ENCODE measurements at regions not wholly inside any gene's neighbourhood (a gene's known extent, or its start where the extent isn't known, plus 50 kb on each side); places are given as distances from the start of the nearest gene placed in this dataset.

DNA sequence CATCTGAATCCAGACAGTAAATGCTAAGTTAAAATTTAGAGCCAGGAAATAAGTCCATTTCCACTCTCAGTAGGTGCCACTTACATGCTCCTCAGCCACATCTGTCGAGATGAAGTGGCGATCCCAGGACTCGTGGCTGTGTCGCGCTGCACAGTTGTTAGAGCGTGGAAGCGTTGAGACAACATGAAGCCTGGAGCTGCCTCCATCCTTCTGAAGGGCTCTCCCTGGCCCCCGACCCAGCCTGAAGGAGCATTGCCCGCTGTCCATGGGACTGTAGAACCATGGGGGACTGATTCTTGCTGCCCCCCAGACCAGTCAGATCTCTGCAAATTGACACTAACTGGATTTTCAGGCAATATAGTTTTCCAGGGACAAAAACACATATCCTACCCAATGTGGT, 58.9 kb downstream of the IRX1 start:
- no peak for DNase-seq

- DNase-seq, result no peak
Observed at GRCh38 chr5:3656803-3657202, 61.2 kb downstream of the IRX1 start.

- no peak for DNase-seq
Observed at GRCh38 chr5:3657364-3658022, 61.9 kb downstream of the IRX1 start.

DNA sequence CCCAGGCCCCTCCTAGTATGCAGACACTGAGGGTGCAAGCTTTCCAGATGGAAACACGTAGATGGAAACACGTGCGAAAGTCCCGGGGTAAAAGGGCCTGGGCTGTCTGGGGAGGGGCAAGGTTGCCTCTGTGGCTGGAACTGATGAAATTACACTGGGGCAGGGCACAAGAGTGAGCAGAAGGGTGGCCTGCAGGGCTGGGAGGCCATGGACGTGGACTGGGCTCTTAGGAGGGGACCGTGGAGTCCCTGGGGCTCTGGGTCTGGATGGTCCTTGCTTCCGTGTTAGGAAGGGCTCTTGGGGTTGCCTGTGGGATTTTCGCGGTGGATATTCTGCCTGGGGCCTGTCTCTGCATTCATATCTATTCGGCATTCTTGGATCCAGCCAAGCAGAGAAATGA, 63.3 kb downstream of the IRX1 start:
- DNase-seq, result no peak

GRCh38 chr5:3659907-3660306, 64.3 kb downstream of the IRX1 start:
- DNase-seq, result peak in 1 of 56 donors; percentile 11

DNA sequence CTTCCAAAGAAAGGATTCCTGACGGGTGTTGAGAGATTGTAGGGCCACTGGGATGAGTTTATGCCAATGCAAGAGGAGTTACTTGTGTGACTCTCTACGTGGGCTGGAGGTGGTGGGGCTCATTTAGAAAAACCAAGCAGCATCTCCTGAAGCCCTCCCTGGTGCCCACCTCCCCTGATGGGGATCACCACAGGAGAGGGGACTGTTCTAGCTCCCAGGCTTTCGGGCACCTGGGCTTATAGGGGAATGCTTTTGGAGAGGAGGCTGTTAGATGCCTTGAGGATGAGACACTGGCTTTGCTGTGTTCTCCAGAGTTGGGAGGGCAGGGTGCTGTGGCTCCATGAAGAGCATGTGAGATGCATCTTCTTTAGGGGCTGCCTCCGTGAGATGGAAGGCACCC, 65.0 kb downstream of the IRX1 start:
- DNase-seq, result no peak

DNA sequence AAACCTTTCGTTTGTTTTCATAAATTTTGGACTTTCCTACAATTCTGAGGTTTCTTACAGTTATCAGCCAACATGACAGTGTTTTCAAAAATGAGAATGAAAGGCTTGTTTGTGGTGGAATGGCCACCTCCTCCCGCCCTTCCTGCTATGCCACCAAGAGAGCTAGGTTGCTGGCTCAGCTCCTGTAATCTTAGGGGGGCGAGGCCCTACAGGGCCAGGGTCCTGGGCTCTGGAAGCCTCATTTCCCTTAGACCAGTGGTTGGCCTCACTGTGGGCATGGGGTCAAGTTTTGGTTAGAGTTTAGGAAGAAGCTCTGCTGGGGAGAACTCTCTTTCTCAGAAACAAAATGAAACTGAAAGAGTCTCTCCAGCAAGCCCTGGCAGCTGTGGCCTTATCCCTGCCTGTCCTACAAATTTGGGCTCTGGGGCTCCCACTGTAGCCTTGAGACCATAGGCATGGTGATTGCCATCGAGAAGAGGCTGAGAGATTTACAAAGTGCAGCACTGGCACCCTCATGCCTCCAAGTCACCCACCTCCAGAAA, 66.2 kb downstream of the IRX1 start:
- no peak for DNase-seq

GRCh38 chr5:3662344-3662743, 66.7 kb downstream of the IRX1 start:
- DNase-seq, result no peak

DNA sequence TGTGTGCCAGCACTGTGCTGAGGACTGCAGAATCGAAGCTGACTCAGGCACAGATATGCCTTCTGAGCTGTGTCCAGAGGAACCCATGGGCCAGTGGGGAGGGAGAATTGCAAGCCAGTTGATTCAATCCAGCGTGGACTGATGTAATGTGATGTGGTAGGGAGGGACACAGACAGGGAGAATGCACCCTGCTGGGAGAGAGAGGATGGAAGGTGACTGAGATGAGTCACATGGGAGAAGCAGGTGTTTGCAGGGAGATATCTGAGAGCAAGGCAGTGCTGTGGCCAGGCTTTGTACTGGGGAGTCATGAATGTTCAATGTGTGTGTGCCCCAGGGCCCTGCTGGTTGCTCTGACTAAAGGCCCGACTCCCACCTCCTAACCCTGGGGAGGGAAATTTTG, 75.7 kb downstream of the IRX1 start:
- DNase-seq, result no peak

DNA sequence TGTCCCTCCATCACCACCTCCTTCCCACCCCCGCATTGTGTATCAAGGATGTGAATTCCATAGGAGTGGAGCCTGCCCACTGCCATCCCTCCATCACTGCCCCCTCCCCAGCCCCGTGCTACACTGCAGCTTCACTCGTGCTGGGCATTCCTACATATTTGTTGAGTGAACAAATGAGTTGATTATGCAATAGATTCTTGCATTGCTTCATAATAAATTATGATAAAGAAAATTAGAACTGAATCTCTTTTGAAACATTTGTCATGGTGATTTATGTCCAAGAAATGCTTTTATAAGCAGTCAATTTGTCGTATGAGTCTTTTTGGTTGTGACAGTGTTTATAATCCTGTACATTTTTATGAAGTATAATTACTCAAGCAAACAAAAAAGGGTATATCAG, 83.2 kb downstream of the IRX1 start:
- DNase-seq, result no peak

DNA sequence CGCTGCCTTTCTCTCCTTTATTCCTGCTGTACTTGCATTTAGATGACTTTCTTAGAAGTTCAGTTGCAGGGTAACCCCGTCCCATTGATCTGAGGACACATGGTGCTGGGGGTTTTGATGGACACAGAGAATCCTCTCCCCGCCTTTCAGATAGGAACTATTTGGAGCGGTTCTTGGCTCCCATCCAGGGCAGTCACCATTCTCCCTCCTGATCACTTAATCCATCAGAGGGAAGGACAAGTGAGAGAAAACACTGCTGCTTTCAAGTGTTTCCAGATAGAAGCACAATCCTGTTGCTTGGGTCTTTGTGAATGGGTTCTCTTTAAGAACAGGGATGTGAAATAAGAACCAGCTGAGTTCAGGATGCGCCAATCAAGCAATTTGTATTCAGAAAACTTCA, 85.2 kb downstream of the IRX1 start:
- no peak for DNase-seq

GRCh38 chr5:3684118-3684517, 88.5 kb downstream of the IRX1 start:
- DNase-seq, result no peak

GRCh38 chr5:3684771-3685354, 89.2 kb downstream of the IRX1 start:
- no peak for DNase-seq

- DNase-seq, result no peak
Observed at GRCh38 chr5:3694819-3695218, 99.2 kb downstream of the IRX1 start.

GRCh38 chr5:3695818-3696217, 100.2 kb downstream of the IRX1 start:
- no peak for DNase-seq

- no peak for DNase-seq
Observed at GRCh38 chr5:3698412-3698811, 102.8 kb downstream of the IRX1 start.

- no peak for DNase-seq
Observed at GRCh38 chr5:3701694-3702093, 106.1 kb downstream of the IRX1 start.

GRCh38 chr5:3704661-3705060, 109.0 kb downstream of the IRX1 start:
- DNase-seq, result no peak

- no peak for DNase-seq
Observed at GRCh38 chr5:3709068-3709716, 113.6 kb downstream of the IRX1 start.

GRCh38 chr5:3709717-3710348, 114.2 kb downstream of the IRX1 start:
- DNase-seq, result no peak

GRCh38 chr5:3715062-3715461, 119.4 kb downstream of the IRX1 start:
- DNase-seq, result no peak

- DNase-seq, result no peak
Observed at GRCh38 chr5:3729631-3730030, 134.0 kb downstream of the IRX1 start.
